Body of pancreas (tissue), 4 donors: ENCODE measurements at regions not wholly inside any gene's neighbourhood (a gene's known extent, or its start where the extent isn't known, plus 50 kb on each side); places are given as distances from the start of the nearest gene placed in this dataset.
"Not testable (repeated sequence)": the region's sequence is repeated elsewhere in the genome, so short reads cannot be mapped to it uniquely, and the experiment has no call there.

ENCODE experiments used
- ATAC-seq: fragments of 150-250 bp; one replicate; pipeline ENCODE4 v1.9.1; 2016
- DNase-seq, 4 donors: peaks; one replicate each; pipeline ENCODE4 v3.0.0-alpha.2; 2019
- H3K27ac ChIP-seq, 4 donors: fragments of 200-600 bp; sonication (generic); 1 replicate in 3 of 4; 2 replicates in 1 of 4; pipeline versions ENCODE4 v1.5.1 to v1.6.1; 2016 to 2019; ENCODE audit warnings: mild to moderate bottlenecking in 1 of 4, mixed read lengths in 1 of 4, moderate library complexity in 1 of 4
- H3K27me3 ChIP-seq, 2 donors: fragments of 200-600 bp; sonication (generic); one replicate each; pipeline ENCODE4 v1.6.0; 2016; ENCODE audit warnings: mild to moderate bottlenecking in 1 of 2
- H3K36me3 ChIP-seq, 2 donors: fragments of 200-600 bp; sonication (generic); replicated peaks in 1 of 2; 2 replicates each; pipeline ENCODE4 v1.5.1; 2016; ENCODE audit warnings: low read depth in 2 of 2; ENCODE audit not compliant: insufficient read depth in 1 of 2
- H3K4me1 ChIP-seq: fragments of 200-600 bp; sonication (generic); one replicate; pipeline ENCODE4 v1.6.0; 2016
- H3K4me3 ChIP-seq, 2 donors: fragments of 200-600 bp; sonication (generic); 1 replicate in 1 of 2; 2 replicates in 1 of 2; pipeline ENCODE4 v1.5.1; 2016 to 2019
- H3K9me3 ChIP-seq, 3 donors: fragments of 200-600 bp; sonication (generic); 1 replicate in 2 of 3; 2 replicates in 1 of 3; pipeline ENCODE4 v1.5.1; 2016
- POLR2A ChIP-seq, 3 donors: fragments of 450-650 bp; IDR thresholded peaks; one replicate each; pipeline ENCODE4 v1.6.1; 2016; ENCODE audit warnings: antibody characterized with exemption in 3 of 3, mild to moderate bottlenecking in 2 of 3
- WGBS, 2 donors: methylation state at CpG; one replicate each; pipeline ENCODE4 v1.1.5; 2017; 5-methylcytosine and 5-hydroxymethylcytosine counted together
- intact Hi-C: fragments of 100-400 bp; cut with DNase I; formaldehyde crosslinking; loops from one replicate; pipeline ENCODE4 v1.15.1; 2023
- TF ChIP-seq, protein P1 (sequence below), 7 experiments: fragments of 450-650 bp in 4 of 7; fragments of 200-600 bp in 3 of 7; sonication (generic) in 3 of 7; IDR thresholded peaks; one replicate each; pipeline ENCODE4 v1.5.1; 2016 to 2019; ENCODE audit warnings: antibody characterized with exemption in 7 of 7

GRCh38 chr17:21511363-21512195 is 135.4 kb downstream of the KCNJ12 start:
- H3K36me3 ChIP-seq, result no peaks in the 10 kb centered on the region
- no peak for TF ChIP-seq POLR2A (IDR thresholded peaks at IDR 0.05)
- TF ChIP-seq, protein P1, sequence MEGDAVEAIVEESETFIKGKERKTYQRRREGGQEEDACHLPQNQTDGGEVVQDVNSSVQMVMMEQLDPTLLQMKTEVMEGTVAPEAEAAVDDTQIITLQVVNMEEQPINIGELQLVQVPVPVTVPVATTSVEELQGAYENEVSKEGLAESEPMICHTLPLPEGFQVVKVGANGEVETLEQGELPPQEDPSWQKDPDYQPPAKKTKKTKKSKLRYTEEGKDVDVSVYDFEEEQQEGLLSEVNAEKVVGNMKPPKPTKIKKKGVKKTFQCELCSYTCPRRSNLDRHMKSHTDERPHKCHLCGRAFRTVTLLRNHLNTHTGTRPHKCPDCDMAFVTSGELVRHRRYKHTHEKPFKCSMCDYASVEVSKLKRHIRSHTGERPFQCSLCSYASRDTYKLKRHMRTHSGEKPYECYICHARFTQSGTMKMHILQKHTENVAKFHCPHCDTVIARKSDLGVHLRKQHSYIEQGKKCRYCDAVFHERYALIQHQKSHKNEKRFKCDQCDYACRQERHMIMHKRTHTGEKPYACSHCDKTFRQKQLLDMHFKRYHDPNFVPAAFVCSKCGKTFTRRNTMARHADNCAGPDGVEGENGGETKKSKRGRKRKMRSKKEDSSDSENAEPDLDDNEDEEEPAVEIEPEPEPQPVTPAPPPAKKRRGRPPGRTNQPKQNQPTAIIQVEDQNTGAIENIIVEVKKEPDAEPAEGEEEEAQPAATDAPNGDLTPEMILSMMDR (IDR thresholded peaks at IDR 0.05), result peak; percentile 58 to 79 (median 69)
- H3K27me3 ChIP-seq, result no peaks in the 10 kb centered on the region
- peak; percentile 95 for ATAC-seq
- peak; percentile 81 to 88 (median 84) for DNase-seq
- peak overlapping the region in 3 of 4 donors; percentile 41 to 67 (median 53) for H3K27ac ChIP-seq
- H3K9me3 ChIP-seq, result no peaks in the 10 kb centered on the region
- WGBS, 2 donors, result 3 to 4% methylated on average over 15 to 78 of the region's 78 CpGs
- H3K4me1 ChIP-seq, result peaks cover 17% of the 10 kb centered on the region
- intact Hi-C loops, result loop anchor here (5.0 kb wide), 1 partner anchor 229 kb away; the partner anchor contains the start of gene MAP2K3
- no peak overlapping the region for H3K4me3 ChIP-seq

- H3K27ac ChIP-seq, result no peak overlapping the region
- no peak overlapping the region for H3K4me3 ChIP-seq
- DNase-seq (no peak), ATAC-seq (no peak)
- no peaks in the 10 kb centered on the region for H3K36me3 ChIP-seq
- no peaks in the 10 kb centered on the region for H3K9me3 ChIP-seq
- intact Hi-C loops, result loop anchor here (5.0 kb wide), 1 partner anchor 230 kb away; the partner anchor contains the start of gene MAP2K3
- TF ChIP-seq POLR2A (IDR thresholded peaks at IDR 0.05), result no peak
- TF ChIP-seq, protein P1 (IDR thresholded peaks at IDR 0.05), result no peak
- H3K4me1 ChIP-seq, result peaks cover 17% of the 10 kb centered on the region
- 56 to 64% methylated on average over 17 of the region's 18 CpGs for WGBS, 2 donors
- H3K27me3 ChIP-seq, result no peaks in the 10 kb centered on the region
Measured at GRCh38 chr17:21512307-21513011, 136.3 kb downstream of the KCNJ12 start.

GRCh38 chr17:21513012-21513570 is 136.9 kb downstream of the KCNJ12 start:
- intact Hi-C loops, result loop anchor here (5.0 kb wide), 1 partner anchor 231 kb away; the partner anchor contains the start of gene MAP2K3
- WGBS, 2 donors, result 3 to 4% methylated on average over 21 to 22 of the region's 24 CpGs
- ATAC-seq, result peak; percentile 64
- Histone ChIP-seq H3K27ac (no peak overlapping the region), H3K9me3 (no peaks in the 10 kb centered on the region), H3K4me3 (no peak overlapping the region), H3K4me1 (peaks cover 23% of the 10 kb centered on the region), H3K36me3 (no peaks in the 10 kb centered on the region), H3K27me3 (no peaks in the 10 kb centered on the region)
- peak; percentile 75 to 78 (median 78) for DNase-seq
- TF ChIP-seq, protein P1 (IDR thresholded peaks at IDR 0.05), result peak; percentile 60 to 90 (median 79)
- no peak for TF ChIP-seq POLR2A (IDR thresholded peaks at IDR 0.05)

- DNase-seq, H3K36me3 ChIP-seq, H3K4me3 ChIP-seq, H3K27ac ChIP-seq, H3K27me3 ChIP-seq, ATAC-seq, H3K9me3 ChIP-seq: not testable (repeated sequence)
- 85 to 88% methylated on average over 1 of the region's 1 CpG for WGBS, 2 donors
- intact Hi-C loops, result loop anchor here (5.0 kb wide), 1 partner anchor 232 kb away; the partner anchor contains the start of gene MAP2K3
- peaks cover 26% of the 10 kb centered on the region for H3K4me1 ChIP-seq
Measured at GRCh38 chr17:21514567-21514966, 138.4 kb downstream of the KCNJ12 start.
